ENCODE measurements at regions not wholly inside any gene's neighbourhood (a gene's known extent, or its start where the extent isn't known, plus 50 kb on each side); places are given as distances from the start of the nearest gene placed in this dataset.

- TF ChIP-seq HNRNPL (IDR thresholded peaks at IDR 0.05; ENCODE audit: low read depth, low read length) (no peak), MXD1 (CRISPR knock-in tag; IDR thresholded peaks at IDR 0.05) (no peak), ZNF747 (CRISPR knock-in tag; IDR thresholded peaks at IDR 0.05; ENCODE audit: borderline replicate concordance) (no peak), ZNF24 (IDR thresholded peaks at IDR 0.05) (no peak), ZNF609 (CRISPR knock-in tag; IDR thresholded peaks at IDR 0.05; ENCODE audit: borderline replicate concordance) (no peak), RORA (CRISPR knock-in tag; IDR thresholded peaks at IDR 0.05) (no peak)
Measured at GRCh38 chr5:88665750-88666215, 217.2 kb downstream of the MEF2C start (continued).

GRCh38 chr5:88664645-88665044, 218.3 kb downstream of the MEF2C start:
- H4K20me1 ChIP-seq (ENCODE audit: insufficient read depth, low read length): no peaks in the 10 kb centered on the region
- H3K79me2 ChIP-seq (ENCODE audit: insufficient read depth, low read length): no peaks in the 10 kb centered on the region
- intact Hi-C loops (cut with micrococcal nuclease; ENCODE audit: unreplicated experiment): no loop called here
- DNase-seq (ENCODE audit: low spot score): no peak
- H3K27ac ChIP-seq (ENCODE audit: extremely low read length, insufficient read depth, low read length): no peak overlapping the region
- ChIA-PET POLR2A (no interaction called here), CTCF (ENCODE audit: low intra/inter-chr PET ratio, low total read pairs) (no interaction called here)
- no peak for ATAC-seq
- WGBS (ENCODE audit: low lambda C conversion rate): 3% methylated on average over 2 of the region's 2 CpGs
- peaks cover 16% of the 10 kb centered on the region; the same call in 1 of the 2 replicates for H3K4me1 ChIP-seq (ENCODE audit: insufficient read depth, low read length)
- no peak overlapping the region for H3K9ac ChIP-seq (ENCODE audit: insufficient read depth, low read depth, low read length)
- H2AFZ ChIP-seq (ENCODE audit: low read length): no peak overlapping the region
- in situ Hi-C loops (cut with HindIII; ENCODE audit: extremely low pct_ligation_motif_present, low pct_unique_long_range_greater_than_20kb): no loop called here
- no peak for FAIRE-seq
- no peak overlapping the region for H3K4me2 ChIP-seq (ENCODE audit: low read depth, low read length)
- no peak overlapping the region for H3K4me3 ChIP-seq (replicated peaks in 1 of 3; ENCODE audit: insufficient read depth in 1 of 3, low read depth in 2 of 3, low read length in 3 of 3)
- no peaks in the 10 kb centered on the region for H3K9me3 ChIP-seq (ENCODE audit: low read length)
- BruUV-seq (replicated peaks): no TSS peak
- H3K27me3 ChIP-seq (ENCODE audit: control insufficient read depth in 1 of 2, insufficient read depth in 2 of 2, low read length in 2 of 2): peaks cover 4 to 16% of the 10 kb centered on the region in 2 experiments; a peak in 4 of 5 replicates
- H3K36me3 ChIP-seq (replicated peaks in 1 of 2; ENCODE audit: control insufficient read depth in 1 of 2, insufficient read depth in 2 of 2, low read length in 2 of 2): no peaks in the 10 kb centered on the region
- TF ChIP-seq SETDB1 (CRISPR knock-in tag; IDR thresholded peaks at IDR 0.05; ENCODE audit: borderline replicate concordance): no peak
- TF ChIP-seq HIC2 (CRISPR knock-in tag; IDR thresholded peaks at IDR 0.05; ENCODE audit: low read depth): no peak
- TF ChIP-seq CHD4 (IDR thresholded peaks at IDR 0.05; ENCODE audit: borderline replicate concordance, low read length): no peak
- no peak for TF ChIP-seq NCOA2 (CRISPR knock-in tag; IDR thresholded peaks at IDR 0.05)
- TF ChIP-seq DZIP1 (CRISPR knock-in tag; IDR thresholded peaks at IDR 0.05): no peak
- TF ChIP-seq SCMH1 (CRISPR knock-in tag; IDR thresholded peaks at IDR 0.05; ENCODE audit: borderline replicate concordance): no peak
- TF ChIP-seq ZNF558 (CRISPR knock-in tag; IDR thresholded peaks at IDR 0.05; ENCODE audit: borderline replicate concordance): no peak
- TF ChIP-seq DNMT3B (CRISPR knock-in tag; conservative IDR thresholded peaks at IDR 0.05): no peak
